ENCODE measurements at regions not wholly inside any gene's neighbourhood (a gene's known extent, or its start where the extent isn't known, plus 50 kb on each side); places are given as distances from the start of the nearest gene placed in this dataset.
"Not testable (repeated sequence)": the region's sequence is repeated elsewhere in the genome, so short reads cannot be mapped to it uniquely, and the experiment has no call there.

DNA sequence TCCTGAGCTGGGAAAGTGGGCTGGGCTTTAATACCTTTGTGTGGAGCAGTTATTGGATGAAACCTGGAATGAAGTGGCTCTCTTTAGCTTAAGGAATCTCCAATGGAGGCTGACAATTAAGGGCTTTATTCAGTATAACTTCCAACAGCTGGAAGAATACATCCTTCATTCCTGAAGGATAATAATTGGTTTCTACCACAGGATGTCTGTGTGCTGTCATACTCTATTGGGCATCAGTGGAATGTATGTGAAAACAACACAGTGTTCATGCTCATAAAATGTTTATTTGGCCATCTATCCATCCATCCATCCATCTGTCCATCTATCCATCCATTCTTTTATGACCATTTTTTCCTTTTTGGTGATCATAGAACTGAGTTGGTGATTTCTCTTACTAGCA is 220.7 kb upstream of the GAP43 start:
- Histone ChIP-seq H2AFZ (ENCODE audit: low read length) (no peak overlapping the region), H3K9ac (ENCODE audit: insufficient read depth, low read length) (no peak overlapping the region), H3K36me3 (ENCODE audit: control insufficient read depth, insufficient read depth, low read length) (no peaks in the 10 kb centered on the region), H3K27me3 (ENCODE audit: control insufficient read depth, insufficient read depth, low read length) (no peaks in the 10 kb centered on the region), H3K4me1 (ENCODE audit: control insufficient read depth, extremely low read depth, insufficient read depth, low read length) (peaks cover 12% of the 10 kb centered on the region), H3K27ac (ENCODE audit: insufficient read depth, low read length) (peak overlapping the region; percentile 48), H3K79me2 (ENCODE audit: control insufficient read depth, insufficient read depth, low read length) (no peaks in the 10 kb centered on the region), H4K20me1 (ENCODE audit: control insufficient read depth, extremely low read depth, insufficient read depth, low read length) (no peaks in the 10 kb centered on the region), H3K4me3 (replicated peaks in 1 of 4; ENCODE audit: control extremely low read depth in 1 of 4, insufficient read depth in 1 of 4, low read depth in 3 of 4, low read length in 4 of 4) (no peak overlapping the region), H3K9me3 (ENCODE audit: control insufficient read depth, insufficient read depth, low read depth, low read length) (no peaks in the 10 kb centered on the region), H3K4me2 (ENCODE audit: extremely low read depth, insufficient read depth, low read length) (peak overlapping the region; percentile 23)
- peak in 1 of 2 donors; percentile 40 for DNase-seq (ENCODE audit: low read depth in 2 of 2)
- TF ChIP-seq EZH2 (IDR thresholded peaks at IDR 0.05; ENCODE audit: low read length, missing control alignments) = no peak
- TF ChIP-seq, protein P1, sequence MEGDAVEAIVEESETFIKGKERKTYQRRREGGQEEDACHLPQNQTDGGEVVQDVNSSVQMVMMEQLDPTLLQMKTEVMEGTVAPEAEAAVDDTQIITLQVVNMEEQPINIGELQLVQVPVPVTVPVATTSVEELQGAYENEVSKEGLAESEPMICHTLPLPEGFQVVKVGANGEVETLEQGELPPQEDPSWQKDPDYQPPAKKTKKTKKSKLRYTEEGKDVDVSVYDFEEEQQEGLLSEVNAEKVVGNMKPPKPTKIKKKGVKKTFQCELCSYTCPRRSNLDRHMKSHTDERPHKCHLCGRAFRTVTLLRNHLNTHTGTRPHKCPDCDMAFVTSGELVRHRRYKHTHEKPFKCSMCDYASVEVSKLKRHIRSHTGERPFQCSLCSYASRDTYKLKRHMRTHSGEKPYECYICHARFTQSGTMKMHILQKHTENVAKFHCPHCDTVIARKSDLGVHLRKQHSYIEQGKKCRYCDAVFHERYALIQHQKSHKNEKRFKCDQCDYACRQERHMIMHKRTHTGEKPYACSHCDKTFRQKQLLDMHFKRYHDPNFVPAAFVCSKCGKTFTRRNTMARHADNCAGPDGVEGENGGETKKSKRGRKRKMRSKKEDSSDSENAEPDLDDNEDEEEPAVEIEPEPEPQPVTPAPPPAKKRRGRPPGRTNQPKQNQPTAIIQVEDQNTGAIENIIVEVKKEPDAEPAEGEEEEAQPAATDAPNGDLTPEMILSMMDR (conservative IDR thresholded peaks at IDR 0.05 in 1 of 2, IDR thresholded peaks at IDR 0.05 in 1 of 2; ENCODE audit: low read depth in 1 of 2, low read length in 2 of 2) = no peak

DNA sequence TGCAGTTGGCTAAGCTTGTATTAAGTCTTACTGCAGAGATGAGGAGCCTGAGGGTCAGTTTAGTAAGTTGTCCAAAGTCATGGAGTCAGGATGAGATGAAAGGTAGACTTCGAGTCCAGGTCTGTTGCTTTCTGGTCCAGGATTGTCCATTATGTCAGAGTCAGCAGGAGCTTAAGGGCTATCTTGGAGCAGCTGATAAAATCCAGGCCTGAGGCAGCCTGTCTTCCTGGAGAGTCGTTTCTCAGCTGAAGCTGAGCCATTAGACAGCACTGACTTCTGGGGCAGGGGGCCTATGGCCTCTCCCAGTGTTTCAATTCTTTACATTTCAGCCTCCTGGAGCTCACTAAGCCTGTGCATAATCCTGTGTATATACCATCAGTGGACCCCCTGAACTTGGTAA is 219.5 kb upstream of the GAP43 start:
- no peak for DNase-seq (ENCODE audit: low read depth in 2 of 2)
- Histone ChIP-seq H3K9ac (ENCODE audit: insufficient read depth, low read length) (no peak overlapping the region), H4K20me1 (ENCODE audit: control insufficient read depth, extremely low read depth, insufficient read depth, low read length) (no peaks in the 10 kb centered on the region), H3K79me2 (ENCODE audit: control insufficient read depth, insufficient read depth, low read length) (no peaks in the 10 kb centered on the region), H3K4me3 (replicated peaks in 1 of 4; ENCODE audit: control extremely low read depth in 1 of 4, insufficient read depth in 1 of 4, low read depth in 3 of 4, low read length in 4 of 4) (no peak overlapping the region), H3K36me3 (ENCODE audit: control insufficient read depth, insufficient read depth, low read length) (no peaks in the 10 kb centered on the region), H2AFZ (ENCODE audit: low read length) (no peak overlapping the region), H3K27ac (ENCODE audit: insufficient read depth, low read length) (no peak overlapping the region), H3K4me2 (ENCODE audit: extremely low read depth, insufficient read depth, low read length) (no peak overlapping the region), H3K4me1 (ENCODE audit: control insufficient read depth, extremely low read depth, insufficient read depth, low read length) (peaks cover 12% of the 10 kb centered on the region), H3K27me3 (ENCODE audit: control insufficient read depth, insufficient read depth, low read length) (no peaks in the 10 kb centered on the region), H3K9me3 (ENCODE audit: control insufficient read depth, insufficient read depth, low read depth, low read length) (no peaks in the 10 kb centered on the region)
- TF ChIP-seq, protein P1 (conservative IDR thresholded peaks at IDR 0.05 in 1 of 2, IDR thresholded peaks at IDR 0.05 in 1 of 2; ENCODE audit: low read depth in 1 of 2, low read length in 2 of 2) = no peak
- TF ChIP-seq EZH2 (IDR thresholded peaks at IDR 0.05; ENCODE audit: low read length, missing control alignments) = no peak

DNA sequence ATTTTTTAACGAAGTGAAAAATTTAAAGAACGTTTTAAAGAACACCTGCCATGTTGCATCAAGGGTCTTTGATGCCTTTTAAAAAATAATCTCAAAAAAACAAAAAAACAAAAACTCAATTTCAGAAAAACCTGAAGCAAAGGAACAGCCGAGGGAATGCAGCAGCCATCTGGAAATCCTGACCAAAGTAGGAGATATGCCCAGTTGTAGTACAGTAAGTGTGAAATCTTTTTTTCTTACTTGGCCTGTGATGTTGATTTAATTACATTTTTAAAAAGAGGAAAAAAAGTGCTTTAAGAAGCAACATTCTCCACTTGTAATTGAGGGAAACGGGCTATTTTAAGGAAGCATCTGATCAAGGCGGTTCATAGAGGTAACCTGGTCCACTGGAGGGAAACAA is 213.7 kb upstream of the GAP43 start:
- no peaks in the 10 kb centered on the region for H3K79me2 ChIP-seq (ENCODE audit: control insufficient read depth, insufficient read depth, low read length)
- H3K27me3 ChIP-seq (ENCODE audit: control insufficient read depth, insufficient read depth, low read length) = no peaks in the 10 kb centered on the region
- no peak for DNase-seq (ENCODE audit: low read depth in 2 of 2)
- no peaks in the 10 kb centered on the region for H4K20me1 ChIP-seq (ENCODE audit: control insufficient read depth, extremely low read depth, insufficient read depth, low read length)
- H3K9ac ChIP-seq (ENCODE audit: insufficient read depth, low read length) = no peak overlapping the region
- no peak overlapping the region for H3K27ac ChIP-seq (ENCODE audit: insufficient read depth, low read length)
- no peaks in the 10 kb centered on the region for H3K4me1 ChIP-seq (ENCODE audit: control insufficient read depth, extremely low read depth, insufficient read depth, low read length)
- TF ChIP-seq, protein P1 (conservative IDR thresholded peaks at IDR 0.05 in 1 of 2, IDR thresholded peaks at IDR 0.05 in 1 of 2; ENCODE audit: low read depth in 1 of 2, low read length in 2 of 2) = no peak
- TF ChIP-seq EZH2 (IDR thresholded peaks at IDR 0.05; ENCODE audit: low read length, missing control alignments) = no peak
- no peak overlapping the region for H3K4me3 ChIP-seq (replicated peaks in 1 of 4; ENCODE audit: control extremely low read depth in 1 of 4, insufficient read depth in 1 of 4, low read depth in 3 of 4, low read length in 4 of 4)
- no peaks in the 10 kb centered on the region for H3K9me3 ChIP-seq (ENCODE audit: control insufficient read depth, insufficient read depth, low read depth, low read length)
- no peaks in the 10 kb centered on the region for H3K36me3 ChIP-seq (ENCODE audit: control insufficient read depth, insufficient read depth, low read length)
- H3K4me2 ChIP-seq (ENCODE audit: extremely low read depth, insufficient read depth, low read length) = no peak overlapping the region
- H2AFZ ChIP-seq (ENCODE audit: low read length) = no peak overlapping the region

DNA sequence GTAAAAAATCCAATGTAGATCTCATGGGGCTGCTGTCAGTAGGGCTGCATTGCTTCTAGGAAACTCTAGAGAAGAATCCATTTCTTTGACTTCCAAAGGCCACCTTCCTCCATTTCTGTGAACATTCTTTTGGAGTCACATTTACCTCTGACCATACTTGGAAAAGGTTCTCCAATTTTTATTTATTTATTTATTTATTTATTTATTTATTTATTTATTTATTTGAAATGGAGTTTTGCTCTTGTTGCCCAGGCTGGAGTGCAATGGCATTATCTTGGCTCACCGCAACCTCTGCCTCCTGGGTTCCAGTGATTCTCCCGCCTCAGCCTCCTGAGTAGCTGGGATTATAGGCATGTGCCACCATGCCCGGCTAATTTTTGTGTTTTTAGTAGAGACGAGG is 208.7 kb upstream of the GAP43 start:
- not testable (repeated sequence) for DNase-seq (ENCODE audit: low read depth in 2 of 2)

More for the DNA sequence above, 208.7 kb upstream of the GAP43 start:
- H3K9me3 ChIP-seq (ENCODE audit: control insufficient read depth, insufficient read depth, low read depth, low read length); H3K4me2 ChIP-seq (ENCODE audit: extremely low read depth, insufficient read depth, low read length); H3K27me3 ChIP-seq (ENCODE audit: control insufficient read depth, insufficient read depth, low read length); H3K4me1 ChIP-seq (ENCODE audit: control insufficient read depth, extremely low read depth, insufficient read depth, low read length); H3K79me2 ChIP-seq (ENCODE audit: control insufficient read depth, insufficient read depth, low read length); H4K20me1 ChIP-seq (ENCODE audit: control insufficient read depth, extremely low read depth, insufficient read depth, low read length); H3K9ac ChIP-seq (ENCODE audit: insufficient read depth, low read length); H3K36me3 ChIP-seq (ENCODE audit: control insufficient read depth, insufficient read depth, low read length); H2AFZ ChIP-seq (ENCODE audit: low read length); H3K27ac ChIP-seq (ENCODE audit: insufficient read depth, low read length); H3K4me3 ChIP-seq (replicated peaks in 1 of 4; ENCODE audit: control extremely low read depth in 1 of 4, insufficient read depth in 1 of 4, low read depth in 3 of 4, low read length in 4 of 4): not testable (repeated sequence)
